Gastroesophageal sphincter (tissue), 4 donors: ENCODE measurements at regions not wholly inside any gene's neighbourhood (a gene's known extent, or its start where the extent isn't known, plus 50 kb on each side); places are given as distances from the start of the nearest gene placed in this dataset.

Source experiments
- ATAC-seq: fragments of 150-250 bp; one replicate; pipeline ENCODE4 v1.9.1; 2016; ENCODE audit warnings: mild to moderate bottlenecking, moderate library complexity
- H3K27ac ChIP-seq, 4 donors: fragments of 200-600 bp; sonication (generic) in 3 of 4; 1 replicate in 3 of 4; 2 replicates in 1 of 4; pipeline ENCODE4 v1.5.1; 2016 to 2019
- H3K27me3 ChIP-seq: fragments of 200-600 bp; sonication (generic); one replicate; pipeline ENCODE4 v1.5.1; 2019
- H3K36me3 ChIP-seq, 2 donors: fragments of 200-600 bp; sonication (generic); one replicate each; pipeline ENCODE4 v1.5.1; 2019; ENCODE audit warnings: control low read depth in 1 of 2
- H3K4me1 ChIP-seq, 3 donors: fragments of 200-600 bp; sonication (generic); 1 replicate in 2 of 3; 2 replicates in 1 of 3; pipeline ENCODE4 v1.5.1; 2016 to 2019; ENCODE audit warnings: control low read depth in 2 of 3
- H3K4me3 ChIP-seq, 2 donors: fragments of 200-600 bp; sonication (generic); one replicate each; pipeline ENCODE4 v1.5.1; 2019; ENCODE audit warnings: mild to moderate bottlenecking in 1 of 2, moderate library complexity in 1 of 2
- H3K9me3 ChIP-seq, 3 donors: fragments of 200-600 bp; sonication (generic); one replicate each; pipeline ENCODE4 v1.5.1; 2017 to 2019; ENCODE audit warnings: control low read depth in 2 of 3
- CTCF ChIP-seq, 4 experiments: fragments of 200-600 bp in 2 of 4; fragments of 450-650 bp in 2 of 4; sonication (generic) in 1 of 4; IDR thresholded peaks; one replicate each; pipeline ENCODE4 v1.5.1; 2017 to 2019; ENCODE audit warnings: antibody characterized with exemption in 4 of 4, mild to moderate bottlenecking in 2 of 4, moderate library complexity in 2 of 4
- EP300 ChIP-seq: sonication (generic); formaldehyde crosslinking; IDR thresholded peaks from one replicate; pipeline ENCODE4 v1.6.1; 2017; ENCODE audit warnings: antibody characterized with exemption, mild to moderate bottlenecking
- POLR2A ChIP-seq, 2 donors: fragments of 450-650 bp; IDR thresholded peaks; one replicate each; pipeline ENCODE4 v1.6.1; 2017; ENCODE audit warnings: antibody characterized with exemption in 2 of 2, mild to moderate bottlenecking in 2 of 2, moderate library complexity in 1 of 2
- POLR2AphosphoS5 ChIP-seq: sonication (generic); formaldehyde crosslinking; IDR thresholded peaks from one replicate; pipeline ENCODE4 v1.6.1; 2017; ENCODE audit warnings: antibody characterized with exemption
- WGBS, 2 donors: methylation state at CpG; one replicate each; pipeline ENCODE4 v1.1.5; 2018; ENCODE audit warnings: low coverage in 1 of 2; 5-methylcytosine and 5-hydroxymethylcytosine counted together

DNA sequence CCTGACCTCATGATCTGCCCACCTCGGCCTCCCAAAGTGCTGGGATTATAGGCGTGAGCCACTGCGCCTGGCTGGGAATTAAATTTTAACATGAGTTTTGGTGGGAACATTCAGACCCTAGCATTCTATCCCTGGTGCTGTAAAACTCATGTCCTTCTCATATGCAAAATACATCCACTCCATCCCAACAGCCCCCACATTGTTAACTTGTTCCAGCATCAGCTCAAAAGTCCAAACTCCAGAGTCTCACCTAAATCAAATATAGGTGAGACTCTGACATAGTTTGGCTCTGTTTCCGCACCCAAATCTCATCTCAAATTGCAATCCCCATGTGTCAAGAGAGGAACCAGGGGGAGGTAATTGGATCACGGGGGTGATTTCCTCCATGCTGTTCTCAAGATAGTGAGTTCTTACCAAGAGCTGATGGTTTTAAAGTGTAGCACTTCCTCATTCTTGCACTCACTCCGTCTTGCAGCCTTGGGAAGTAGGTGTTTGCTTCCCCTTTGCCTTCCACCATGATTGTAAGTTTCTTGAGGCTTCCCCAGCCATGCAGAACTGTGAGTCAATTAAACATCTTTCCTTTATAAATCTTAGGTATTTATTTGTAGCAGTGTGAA, 96.2 kb upstream of the PLCL2 start:
- Histone ChIP-seq H3K27me3 (no peaks in the 10 kb centered on the region), H3K9me3 (no peaks in the 10 kb centered on the region), H3K4me3 (no peak overlapping the region), H3K36me3 (no peaks in the 10 kb centered on the region), H3K4me1 (no peaks in the 10 kb centered on the region), H3K27ac (no peak overlapping the region)
- TF ChIP-seq EP300 (no peak), POLR2A (IDR thresholded peaks at IDR 0.05) (no peak), POLR2AphosphoS5 (no peak)
- peak; percentile 30 for ATAC-seq
- 83 to 90% methylated on average over 1 to 6 of the region's 6 CpGs for WGBS, 2 donors

GRCh38 chr3:16789344-16790120, 95.2 kb upstream of the PLCL2 start:
- Histone ChIP-seq H3K27ac (no peak overlapping the region), H3K36me3 (no peaks in the 10 kb centered on the region), H3K4me1 (no peaks in the 10 kb centered on the region), H3K4me3 (no peak overlapping the region), H3K27me3 (no peaks in the 10 kb centered on the region), H3K9me3 (no peaks in the 10 kb centered on the region)
- TF ChIP-seq POLR2A (IDR thresholded peaks at IDR 0.05) (no peak), CTCF (IDR thresholded peaks at IDR 0.05) (no peak), POLR2AphosphoS5 (no peak), EP300 (no peak)
- WGBS, 2 donors: 61 to 73% methylated on average over 2 to 3 of the region's 3 CpGs
- ATAC-seq: no peak

- Histone ChIP-seq H3K4me1 (no peaks in the 10 kb centered on the region), H3K36me3 (no peaks in the 10 kb centered on the region), H3K4me3 (no peak overlapping the region), H3K9me3 (no peaks in the 10 kb centered on the region), H3K27me3 (no peaks in the 10 kb centered on the region), H3K27ac (no peak overlapping the region)
- 92 to 94% methylated on average over 4 to 7 of the region's 7 CpGs for WGBS, 2 donors
- TF ChIP-seq EP300 (no peak), CTCF (IDR thresholded peaks at IDR 0.05) (no peak), POLR2A (IDR thresholded peaks at IDR 0.05) (no peak), POLR2AphosphoS5 (no peak)
- no peak for ATAC-seq
Measured at GRCh38 chr3:16790432-16791400, 94.0 kb upstream of the PLCL2 start.

GRCh38 chr3:16793321-16793720, 91.4 kb upstream of the PLCL2 start:
- no peak overlapping the region for H3K27ac ChIP-seq
- no peaks in the 10 kb centered on the region for H3K27me3 ChIP-seq
- H3K4me3 ChIP-seq: no peak overlapping the region
- no peaks in the 10 kb centered on the region for H3K4me1 ChIP-seq
- no peak for TF ChIP-seq POLR2A (IDR thresholded peaks at IDR 0.05)
- TF ChIP-seq EP300: no peak
- no peak for TF ChIP-seq CTCF (IDR thresholded peaks at IDR 0.05)
- H3K36me3 ChIP-seq: no peaks in the 10 kb centered on the region
- ATAC-seq: no peak
- 37 to 80% methylated on average over 2 to 4 of the region's 5 CpGs for WGBS, 2 donors
- H3K9me3 ChIP-seq: no peaks in the 10 kb centered on the region

DNA sequence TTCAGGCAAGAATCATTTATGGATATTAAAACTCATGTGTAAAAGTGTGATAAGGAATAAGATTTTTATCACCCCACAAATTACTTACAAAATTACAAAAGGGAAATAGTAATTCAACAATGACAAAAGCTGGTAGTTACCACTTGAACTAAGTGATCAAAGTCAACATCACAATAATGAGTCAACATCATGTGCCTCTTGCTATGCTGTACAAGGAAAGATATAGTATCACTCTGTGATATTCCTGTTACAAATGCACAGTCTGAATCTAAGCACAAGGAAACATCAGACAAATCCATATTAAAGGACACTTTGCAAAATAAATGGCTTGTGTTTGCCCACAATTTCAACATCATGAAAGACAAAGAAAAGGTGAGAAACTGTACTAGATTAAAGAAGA, 90.5 kb upstream of the PLCL2 start:
- TF ChIP-seq EP300: no peak
- TF ChIP-seq POLR2AphosphoS5: no peak
- TF ChIP-seq POLR2A (IDR thresholded peaks at IDR 0.05): no peak
- no peak for TF ChIP-seq CTCF (IDR thresholded peaks at IDR 0.05)
- ATAC-seq: no peak
- H3K27me3 ChIP-seq: no peaks in the 10 kb centered on the region
- no peaks in the 10 kb centered on the region for H3K36me3 ChIP-seq
- no peaks in the 10 kb centered on the region for H3K4me1 ChIP-seq
- H3K4me3 ChIP-seq: no peak overlapping the region
- H3K9me3 ChIP-seq: no peaks in the 10 kb centered on the region
- no peak overlapping the region for H3K27ac ChIP-seq
